Effector memory CD8-positive, alpha-beta T cell (primary cell): ENCODE measurements at regions not wholly inside any gene's neighbourhood (a gene's known extent, or its start where the extent isn't known, plus 50 kb on each side); places are given as distances from the start of the nearest gene placed in this dataset.
"Not testable (repeated sequence)": the region's sequence is repeated elsewhere in the genome, so short reads cannot be mapped to it uniquely, and the experiment has no call there.

Source experiments
- ATAC-seq: fragments of 150-1000 bp; cut with Tn5 transposase; replicated peaks from 2 replicates; pipeline ENCODE4 v1.10.0; 2021; ENCODE audit warnings: mild to moderate bottlenecking, moderate library complexity
- DNase-seq, 3 experiments: peaks; one replicate each; pipeline ENCODE4 v3.0.0; 2021
- H3K27ac Mint-ChIP-seq, 2 donors: one replicate each; pipeline ENCODE4 v1.8.0; 2022; ENCODE audit warnings: mild to moderate bottlenecking in 2 of 2, mixed read lengths in 2 of 2, moderate library complexity in 2 of 2
- H3K27me3 Mint-ChIP-seq, 2 donors: one replicate each; pipeline ENCODE4 v1.8.0; 2022; ENCODE audit warnings: mixed read lengths in 2 of 2
- H3K36me3 Mint-ChIP-seq: one replicate; pipeline ENCODE4 v1.8.0; 2022; ENCODE audit warnings: mild to moderate bottlenecking, moderate library complexity, mixed read lengths; ENCODE audit not compliant: insufficient read depth
- H3K4me1 Mint-ChIP-seq, 2 donors: one replicate each; pipeline ENCODE4 v1.8.0; 2022; ENCODE audit warnings: low read depth in 2 of 2, mixed read lengths in 2 of 2
- H3K4me3 Mint-ChIP-seq, 2 donors: one replicate each; pipeline ENCODE4 v1.8.0; 2022; ENCODE audit warnings: mild to moderate bottlenecking in 2 of 2, mixed read lengths in 2 of 2, moderate library complexity in 2 of 2
- H3K9me3 Mint-ChIP-seq, 2 donors: one replicate each; pipeline ENCODE4 v1.8.0; 2022; ENCODE audit warnings: mixed read lengths in 2 of 2

GRCh38 chr1:116185161-116185701 is 74.0 kb downstream of the MAB21L3 start:
- Mint-ChIP-seq H3K27me3 (peaks cover 14 to 28% of the 10 kb centered on the region in 2 donors), H3K27ac (no peak overlapping the region), H3K4me3 (no peak overlapping the region), H3K9me3 (no peaks in the 10 kb centered on the region), H3K4me1 (no peaks in the 10 kb centered on the region), H3K36me3 (no peaks in the 10 kb centered on the region)
- ATAC-seq (no peak), DNase-seq (no peak)

- Mint-ChIP-seq H3K27ac (no peak overlapping the region), H3K9me3 (no peaks in the 10 kb centered on the region), H3K4me1 (no peaks in the 10 kb centered on the region), H3K4me3 (no peak overlapping the region), H3K36me3 (no peaks in the 10 kb centered on the region), H3K27me3 (peaks cover 25 to 29% of the 10 kb centered on the region in 2 donors)
- DNase-seq = no peak
- no peak for ATAC-seq
These were observed 78.3 kb downstream of the MAB21L3 start for GRCh38 chr1:116189481-116189880.

GRCh38 chr1:116191294-116191693 is 80.1 kb downstream of the MAB21L3 start:
- H3K4me1 Mint-ChIP-seq = no peaks in the 10 kb centered on the region
- ATAC-seq = no peak

GRCh38 chr1:116193768-116194167 is 82.6 kb downstream of the MAB21L3 start:
- Mint-ChIP-seq H3K27ac (no peak overlapping the region), H3K4me1 (no peaks in the 10 kb centered on the region), H3K9me3 (no peaks in the 10 kb centered on the region), H3K4me3 (no peak overlapping the region), H3K36me3 (no peaks in the 10 kb centered on the region), H3K27me3 (peaks cover 29 to 33% of the 10 kb centered on the region in 2 donors)
- DNase-seq = no peak
- no peak for ATAC-seq

More at GRCh38 chr1:116191294-116191693, 80.1 kb downstream of the MAB21L3 start:
- Mint-ChIP-seq H3K9me3 (no peaks in the 10 kb centered on the region), H3K27ac (no peak overlapping the region), H3K27me3 (peaks cover 25 to 29% of the 10 kb centered on the region in 2 donors), H3K36me3 (no peaks in the 10 kb centered on the region), H3K4me3 (no peak overlapping the region)
- no peak for DNase-seq

- Mint-ChIP-seq H3K27me3 (peaks cover 34 to 39% of the 10 kb centered on the region in 2 donors), H3K36me3 (no peaks in the 10 kb centered on the region), H3K4me3 (no peak overlapping the region), H3K4me1 (no peaks in the 10 kb centered on the region), H3K9me3 (no peaks in the 10 kb centered on the region), H3K27ac (no peak overlapping the region)
- no peak for ATAC-seq
- DNase-seq = no peak
These were observed 83.4 kb downstream of the MAB21L3 start for GRCh38 chr1:116194568-116194967.

- H3K4me1 Mint-ChIP-seq = no peaks in the 10 kb centered on the region
- ATAC-seq (no peak), DNase-seq (no peak)
- H3K4me3 Mint-ChIP-seq = no peak overlapping the region
- no peaks in the 10 kb centered on the region for H3K36me3 Mint-ChIP-seq
- no peaks in the 10 kb centered on the region for H3K9me3 Mint-ChIP-seq
- peaks cover 40 to 46% of the 10 kb centered on the region in 2 donors for H3K27me3 Mint-ChIP-seq
- H3K27ac Mint-ChIP-seq = no peak overlapping the region
These were observed 84.1 kb downstream of the MAB21L3 start for GRCh38 chr1:116195077-116195868.

GRCh38 chr1:116200343-116200742 is 89.1 kb downstream of the MAB21L3 start:
- not testable (repeated sequence) for ATAC-seq, DNase-seq, H3K4me1 Mint-ChIP-seq, H3K4me3 Mint-ChIP-seq, H3K9me3 Mint-ChIP-seq, H3K36me3 Mint-ChIP-seq, H3K27ac Mint-ChIP-seq
- peaks cover 44 to 49% of the 10 kb centered on the region in 2 donors for H3K27me3 Mint-ChIP-seq

GRCh38 chr1:116201911-116202310 is 90.7 kb downstream of the MAB21L3 start:
- H3K27me3 Mint-ChIP-seq = peaks cover 44 to 49% of the 10 kb centered on the region in 2 donors
- H3K4me1 Mint-ChIP-seq = peaks cover 2 to 3% of the 10 kb centered on the region in 2 donors
- no peaks in the 10 kb centered on the region for H3K36me3 Mint-ChIP-seq
- H3K9me3 Mint-ChIP-seq = no peaks in the 10 kb centered on the region
- H3K4me3 Mint-ChIP-seq = no peak overlapping the region
- ATAC-seq = no peak
- H3K27ac Mint-ChIP-seq = no peak overlapping the region
- DNase-seq = no peak

GRCh38 chr1:116203181-116203723 is 92.1 kb downstream of the MAB21L3 start:
- no peak for DNase-seq
- Mint-ChIP-seq H3K27ac (no peak overlapping the region), H3K9me3 (no peaks in the 10 kb centered on the region), H3K4me3 (no peak overlapping the region), H3K36me3 (no peaks in the 10 kb centered on the region), H3K27me3 (peaks cover 41 to 44% of the 10 kb centered on the region in 2 donors), H3K4me1 (peaks cover 2 to 3% of the 10 kb centered on the region in 2 donors)
- no peak for ATAC-seq

GRCh38 chr1:116203920-116204319 is 92.7 kb downstream of the MAB21L3 start:
- ATAC-seq (no peak), DNase-seq (no peak)
- H3K4me1 Mint-ChIP-seq = peaks cover 2 to 3% of the 10 kb centered on the region in 2 donors
- H3K36me3 Mint-ChIP-seq = no peaks in the 10 kb centered on the region
- no peak overlapping the region for H3K4me3 Mint-ChIP-seq
- no peaks in the 10 kb centered on the region for H3K9me3 Mint-ChIP-seq
- no peak overlapping the region for H3K27ac Mint-ChIP-seq
- peaks cover 41 to 44% of the 10 kb centered on the region in 2 donors for H3K27me3 Mint-ChIP-seq

- ATAC-seq (no peak), DNase-seq (no peak)
- Mint-ChIP-seq H3K4me3 (no peak overlapping the region), H3K27me3 (peaks cover 21 to 25% of the 10 kb centered on the region in 2 donors), H3K27ac (no peak overlapping the region), H3K9me3 (no peaks in the 10 kb centered on the region), H3K36me3 (no peaks in the 10 kb centered on the region), H3K4me1 (no peaks in the 10 kb centered on the region)
These were observed 94.9 kb downstream of the MAB21L3 start for GRCh38 chr1:116205941-116206679.

- Mint-ChIP-seq H3K9me3 (no peaks in the 10 kb centered on the region), H3K27ac (no peak overlapping the region), H3K4me3 (no peak overlapping the region), H3K4me1 (no peaks in the 10 kb centered on the region), H3K27me3 (peaks cover 25 to 26% of the 10 kb centered on the region in 2 donors), H3K36me3 (no peaks in the 10 kb centered on the region)
- DNase-seq (no peak), ATAC-seq (no peak)
These were observed 96.0 kb downstream of the MAB21L3 start for GRCh38 chr1:116207126-116207735.

- no peaks in the 10 kb centered on the region for H3K4me1 Mint-ChIP-seq
- peaks cover 18% of the 10 kb centered on the region in 2 donors for H3K27me3 Mint-ChIP-seq
- H3K27ac Mint-ChIP-seq = no peak overlapping the region
- H3K4me3 Mint-ChIP-seq = no peak overlapping the region
- ATAC-seq (no peak), DNase-seq (no peak)
- H3K9me3 Mint-ChIP-seq = no peaks in the 10 kb centered on the region
- no peaks in the 10 kb centered on the region for H3K36me3 Mint-ChIP-seq
These were observed 96.9 kb downstream of the MAB21L3 start for GRCh38 chr1:116208136-116208535.
